ENCODE measurements at regions not wholly inside any gene's neighbourhood (a gene's known extent, or its start where the extent isn't known, plus 50 kb on each side); places are given as distances from the start of the nearest gene placed in this dataset.

DNA sequence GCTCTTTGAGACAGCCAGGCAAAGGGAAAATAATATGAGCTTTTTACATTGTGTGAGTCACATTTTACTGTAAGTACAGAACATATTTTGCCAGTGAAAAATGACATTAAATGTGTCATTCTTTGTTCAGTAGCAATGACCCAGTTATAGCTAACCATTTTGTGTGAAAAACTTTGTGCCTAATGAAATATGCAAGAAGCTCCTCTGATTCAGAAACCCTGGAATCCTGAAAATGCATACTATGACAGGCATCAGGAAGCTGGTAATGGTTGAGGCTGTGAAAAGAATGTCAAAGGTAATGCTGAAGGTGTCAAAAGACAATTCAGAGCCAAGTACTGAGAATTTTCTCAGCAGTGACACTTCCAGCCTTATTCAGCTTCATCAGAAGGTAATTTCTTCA is 549.5 kb upstream of the SMIM31 start:
- DNase-seq (ENCODE audit: low read depth), result no peak
- TF ChIP-seq, protein P1, sequence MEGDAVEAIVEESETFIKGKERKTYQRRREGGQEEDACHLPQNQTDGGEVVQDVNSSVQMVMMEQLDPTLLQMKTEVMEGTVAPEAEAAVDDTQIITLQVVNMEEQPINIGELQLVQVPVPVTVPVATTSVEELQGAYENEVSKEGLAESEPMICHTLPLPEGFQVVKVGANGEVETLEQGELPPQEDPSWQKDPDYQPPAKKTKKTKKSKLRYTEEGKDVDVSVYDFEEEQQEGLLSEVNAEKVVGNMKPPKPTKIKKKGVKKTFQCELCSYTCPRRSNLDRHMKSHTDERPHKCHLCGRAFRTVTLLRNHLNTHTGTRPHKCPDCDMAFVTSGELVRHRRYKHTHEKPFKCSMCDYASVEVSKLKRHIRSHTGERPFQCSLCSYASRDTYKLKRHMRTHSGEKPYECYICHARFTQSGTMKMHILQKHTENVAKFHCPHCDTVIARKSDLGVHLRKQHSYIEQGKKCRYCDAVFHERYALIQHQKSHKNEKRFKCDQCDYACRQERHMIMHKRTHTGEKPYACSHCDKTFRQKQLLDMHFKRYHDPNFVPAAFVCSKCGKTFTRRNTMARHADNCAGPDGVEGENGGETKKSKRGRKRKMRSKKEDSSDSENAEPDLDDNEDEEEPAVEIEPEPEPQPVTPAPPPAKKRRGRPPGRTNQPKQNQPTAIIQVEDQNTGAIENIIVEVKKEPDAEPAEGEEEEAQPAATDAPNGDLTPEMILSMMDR (IDR thresholded peaks at IDR 0.05; ENCODE audit: low read depth, low read length, missing control alignments), result no peak
- H3K4me3 ChIP-seq (ENCODE audit: low read depth, low read length), result no peak overlapping the region

DNA sequence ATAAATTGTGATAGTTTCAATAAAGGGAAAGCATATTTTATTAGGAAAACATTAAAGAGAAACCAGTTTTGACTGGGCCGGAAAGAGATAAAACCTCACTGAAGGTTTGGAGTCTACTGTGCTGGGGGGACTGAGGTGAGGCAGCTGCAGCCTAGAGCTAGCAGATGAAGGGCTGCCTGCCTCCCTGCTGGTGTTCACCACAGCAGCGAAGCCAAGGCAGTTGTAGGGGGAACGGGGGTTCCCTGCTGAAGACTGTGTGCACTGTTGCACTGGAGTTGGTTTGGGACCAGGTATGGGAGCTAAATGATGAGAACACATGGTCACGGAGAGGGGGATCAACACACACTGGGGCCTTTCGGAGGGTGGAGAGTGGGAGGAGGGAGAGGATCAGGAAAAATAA is 546.5 kb upstream of the SMIM31 start:
- TF ChIP-seq, protein P1 (IDR thresholded peaks at IDR 0.05; ENCODE audit: low read depth, low read length, missing control alignments), result no peak
- no peak for DNase-seq (ENCODE audit: low read depth)
- no peak overlapping the region for H3K4me3 ChIP-seq (ENCODE audit: low read depth, low read length)

DNA sequence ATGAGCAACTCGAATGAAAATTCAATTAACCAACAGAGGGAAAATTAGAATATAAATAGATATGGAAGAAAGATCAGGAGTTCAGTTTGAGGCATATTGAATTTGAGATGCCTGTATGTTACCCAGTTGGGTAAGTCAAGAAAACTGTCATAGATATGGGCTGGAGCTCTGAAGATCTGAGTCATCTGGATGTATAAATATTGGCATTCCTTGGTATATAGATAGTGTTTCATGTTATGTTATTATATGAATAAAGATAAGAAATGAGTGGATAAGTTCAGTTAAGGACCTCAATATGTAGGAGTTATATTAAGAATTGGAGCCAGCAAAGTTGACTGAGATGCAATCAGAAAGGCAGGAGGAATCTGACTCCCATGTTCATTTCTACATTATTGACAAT is 543.6 kb upstream of the SMIM31 start:
- no peak for DNase-seq (ENCODE audit: low read depth)
- H3K4me3 ChIP-seq (ENCODE audit: low read depth, low read length), result no peak overlapping the region
- TF ChIP-seq, protein P1 (IDR thresholded peaks at IDR 0.05; ENCODE audit: low read depth, low read length, missing control alignments), result no peak

DNA sequence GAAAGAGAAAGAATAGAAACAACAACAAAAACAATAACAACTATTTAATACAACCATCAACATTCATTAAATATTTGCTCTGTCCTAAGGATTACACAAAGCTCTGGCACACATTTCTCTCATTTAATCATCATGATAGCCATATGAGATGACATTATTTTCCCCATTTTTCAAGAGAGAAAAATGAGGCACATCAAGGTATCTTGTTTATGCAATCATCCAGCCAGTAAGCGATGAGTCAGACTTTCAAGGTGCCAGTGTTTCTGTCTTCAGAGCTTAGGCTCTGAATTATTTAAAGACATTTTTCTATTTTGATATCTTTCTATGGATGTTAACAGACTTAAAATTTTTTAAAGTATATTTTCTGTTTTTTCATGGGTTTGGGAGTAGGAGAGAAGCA is 541.8 kb upstream of the SMIM31 start:
- H3K4me3 ChIP-seq (ENCODE audit: low read depth, low read length), result no peak overlapping the region
- TF ChIP-seq, protein P1 (IDR thresholded peaks at IDR 0.05; ENCODE audit: low read depth, low read length, missing control alignments), result no peak
- no peak for DNase-seq (ENCODE audit: low read depth)

DNA sequence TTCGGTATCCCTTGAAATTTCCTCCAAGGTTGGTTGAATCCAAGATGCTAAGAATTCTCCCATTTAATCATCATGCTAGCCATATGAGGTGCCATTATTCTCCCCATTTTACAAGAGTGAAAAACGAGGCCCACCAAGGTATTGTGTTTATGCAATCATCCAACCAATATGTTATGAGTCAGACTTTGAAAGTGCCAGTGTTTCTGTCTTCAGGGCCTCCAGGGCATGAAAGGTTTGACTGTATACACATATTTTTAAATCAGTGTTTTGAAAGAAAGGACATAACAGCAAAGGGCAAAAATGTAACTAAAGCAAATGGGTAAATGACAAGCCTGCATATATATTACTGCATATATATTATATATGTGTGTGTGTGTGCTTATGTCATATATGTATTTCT is 541.2 kb upstream of the SMIM31 start:
- TF ChIP-seq, protein P1 (IDR thresholded peaks at IDR 0.05; ENCODE audit: low read depth, low read length, missing control alignments), result no peak
- H3K4me3 ChIP-seq (ENCODE audit: low read depth, low read length), result no peak overlapping the region
- DNase-seq (ENCODE audit: low read depth), result no peak

DNA sequence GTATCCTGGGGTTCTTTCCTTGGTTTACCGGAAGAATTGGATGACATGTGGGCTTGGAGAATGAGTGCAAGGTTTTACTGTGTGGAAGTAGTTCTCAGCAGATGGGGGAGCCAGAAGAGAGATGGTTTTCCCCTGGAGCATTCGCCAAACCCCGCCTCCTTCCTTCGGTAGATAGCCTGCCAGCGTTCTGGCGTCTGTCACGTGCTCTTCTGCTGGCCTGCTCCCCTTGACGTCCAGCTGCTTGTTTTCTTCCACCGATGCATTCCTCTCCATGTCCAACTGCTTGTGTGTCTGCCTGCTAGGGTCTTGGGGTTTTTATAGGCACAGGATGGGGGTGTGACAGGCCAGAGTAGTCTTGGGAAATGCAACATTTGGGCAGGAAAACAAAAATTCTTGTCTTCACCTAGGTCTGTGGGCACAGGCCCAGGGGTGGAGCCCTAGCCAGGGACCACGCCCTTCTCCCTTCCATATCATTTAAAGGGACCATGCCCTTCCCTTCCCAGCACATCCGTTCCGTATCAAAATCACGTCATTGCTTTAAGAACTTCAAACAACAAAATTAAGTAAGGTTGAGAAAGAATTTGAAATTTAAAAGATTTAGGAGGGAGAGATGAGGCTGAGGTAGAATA is 538.7 kb upstream of the SMIM31 start:
- no peak for DNase-seq (ENCODE audit: low read depth)
- TF ChIP-seq, protein P1 (IDR thresholded peaks at IDR 0.05; ENCODE audit: low read depth, low read length, missing control alignments), result no peak
- H3K4me3 ChIP-seq (ENCODE audit: low read depth, low read length), result no peak overlapping the region

DNA sequence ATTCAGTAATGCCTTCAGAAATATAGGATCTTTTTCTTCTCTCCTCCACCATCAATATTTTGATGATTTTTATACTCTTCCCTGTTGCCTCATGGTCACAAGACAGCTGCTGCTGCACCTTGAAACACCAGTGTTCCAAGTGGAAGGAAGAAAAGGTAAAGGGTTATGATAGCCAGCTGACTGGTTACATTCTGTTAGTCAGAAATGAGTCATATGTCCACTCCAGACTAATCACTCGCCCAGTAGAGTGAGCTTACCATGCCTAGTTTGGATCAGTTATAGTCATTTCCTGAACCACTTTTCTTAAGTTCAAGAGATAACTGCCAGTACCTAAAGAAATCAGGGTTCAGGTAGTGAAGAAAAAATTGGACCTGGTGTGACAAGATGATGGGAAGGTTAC is 532.3 kb upstream of the SMIM31 start:
- no peak for DNase-seq (ENCODE audit: low read depth)
- H3K4me3 ChIP-seq (ENCODE audit: low read depth, low read length), result no peak overlapping the region
- TF ChIP-seq, protein P1 (IDR thresholded peaks at IDR 0.05; ENCODE audit: low read depth, low read length, missing control alignments), result no peak
